ENCODE measurements at regions not wholly inside any gene's neighbourhood (a gene's known extent, or its start where the extent isn't known, plus 50 kb on each side); places are given as distances from the start of the nearest gene placed in this dataset.

GRCh38 chr2:51633073-51633472, 601.1 kb upstream of the NRXN1 start:
- TF ChIP-seq POLR2A (IDR thresholded peaks at IDR 0.05) (no peak), CTCF (IDR thresholded peaks at IDR 0.05) (no peak)

All from Peyer's patch (tissue), 4 donors.